ENCODE measurements at regions not wholly inside any gene's neighbourhood (a gene's known extent, or its start where the extent isn't known, plus 50 kb on each side); places are given as distances from the start of the nearest gene placed in this dataset.
A peak's percentile ranks its signal among the peaks of the same experiment; 100 is the strongest.
"Not testable (repeated sequence)": the region's sequence is repeated elsewhere in the genome, so short reads cannot be mapped to it uniquely, and the experiment has no call there.

DNA sequence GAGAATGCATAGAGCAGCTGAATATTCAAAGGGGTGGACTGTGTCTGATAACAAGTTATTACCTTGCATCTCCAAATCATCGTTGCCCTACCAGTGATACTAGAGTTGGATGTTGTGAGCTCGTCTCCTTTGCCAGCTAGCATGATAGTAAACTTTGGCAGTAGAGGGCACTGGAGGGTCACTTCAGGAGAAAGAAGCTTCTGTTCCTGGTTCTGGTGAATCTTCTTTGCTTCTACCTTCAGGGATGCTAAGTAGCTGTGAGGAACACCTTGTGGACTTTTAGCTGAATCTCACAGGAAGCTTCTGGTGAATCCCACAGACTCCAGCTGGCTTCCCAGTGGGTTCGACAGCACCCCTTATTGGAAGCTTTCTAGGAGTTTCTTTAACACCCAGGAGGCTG lies 626.6 kb upstream of the SGCD start:
- peak; percentile 42 for DNase-seq (ENCODE audit: low spot score)

DNA sequence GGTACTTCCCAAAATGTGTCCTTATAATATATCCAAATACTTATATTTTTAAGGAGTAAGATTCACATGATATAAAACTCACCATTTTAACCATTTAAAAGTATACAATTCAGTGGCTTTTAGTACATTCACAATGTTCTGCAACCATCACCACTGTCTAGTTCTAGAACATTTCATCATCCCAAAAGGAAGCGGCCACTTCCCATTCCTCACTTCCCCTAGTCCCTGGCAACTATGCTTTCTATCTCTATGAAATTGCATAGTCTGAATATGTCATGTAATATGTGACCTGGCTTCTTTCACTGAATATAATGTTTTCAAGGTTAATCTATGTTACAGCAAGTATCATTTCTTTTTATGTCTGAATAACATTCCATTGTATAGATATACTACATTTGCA lies 615.1 kb upstream of the SGCD start:
- no peak for DNase-seq (ENCODE audit: low spot score)

DNA sequence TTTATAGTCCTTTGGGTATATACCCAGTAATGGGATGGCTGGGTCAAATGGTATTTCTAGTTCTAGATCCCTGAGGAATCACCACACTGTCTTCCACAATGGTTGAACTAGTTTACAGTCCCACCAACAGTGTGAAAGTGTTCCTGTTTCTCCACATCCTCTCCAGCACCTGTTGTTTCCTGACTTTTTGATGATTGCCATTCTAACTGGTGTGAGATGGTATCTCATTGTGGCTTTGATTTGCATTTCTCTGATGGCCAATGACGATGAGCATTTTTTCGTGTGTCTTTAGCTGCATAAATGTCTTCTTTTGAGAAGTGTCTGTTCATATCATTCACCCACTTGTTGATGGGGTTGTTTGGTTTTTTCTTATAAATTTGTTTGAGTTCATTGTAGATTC lies 612.5 kb upstream of the SGCD start:
- DNase-seq (ENCODE audit: low spot score): not testable (repeated sequence)

DNA sequence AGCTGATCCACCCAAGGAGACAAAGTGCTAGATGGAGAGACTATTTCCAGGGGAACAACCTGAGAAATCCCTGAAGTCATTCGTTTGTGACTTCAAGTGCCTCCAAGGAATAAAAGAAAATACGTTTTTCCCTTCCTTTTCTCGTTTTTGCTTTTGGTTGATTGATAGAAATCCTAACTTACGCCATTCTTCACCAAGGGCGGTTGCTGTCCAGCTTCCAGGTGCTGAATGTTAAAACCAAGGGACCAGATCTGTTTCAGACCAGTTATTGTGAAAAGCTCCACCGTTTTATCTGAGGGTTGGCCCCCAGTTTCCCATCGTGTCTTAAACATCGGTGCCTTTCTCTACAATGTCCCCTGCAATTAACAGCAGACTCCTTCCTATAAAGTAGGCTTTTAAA lies 600.7 kb upstream of the SGCD start:
- peak; percentile 46 for DNase-seq (ENCODE audit: low spot score)

DNA sequence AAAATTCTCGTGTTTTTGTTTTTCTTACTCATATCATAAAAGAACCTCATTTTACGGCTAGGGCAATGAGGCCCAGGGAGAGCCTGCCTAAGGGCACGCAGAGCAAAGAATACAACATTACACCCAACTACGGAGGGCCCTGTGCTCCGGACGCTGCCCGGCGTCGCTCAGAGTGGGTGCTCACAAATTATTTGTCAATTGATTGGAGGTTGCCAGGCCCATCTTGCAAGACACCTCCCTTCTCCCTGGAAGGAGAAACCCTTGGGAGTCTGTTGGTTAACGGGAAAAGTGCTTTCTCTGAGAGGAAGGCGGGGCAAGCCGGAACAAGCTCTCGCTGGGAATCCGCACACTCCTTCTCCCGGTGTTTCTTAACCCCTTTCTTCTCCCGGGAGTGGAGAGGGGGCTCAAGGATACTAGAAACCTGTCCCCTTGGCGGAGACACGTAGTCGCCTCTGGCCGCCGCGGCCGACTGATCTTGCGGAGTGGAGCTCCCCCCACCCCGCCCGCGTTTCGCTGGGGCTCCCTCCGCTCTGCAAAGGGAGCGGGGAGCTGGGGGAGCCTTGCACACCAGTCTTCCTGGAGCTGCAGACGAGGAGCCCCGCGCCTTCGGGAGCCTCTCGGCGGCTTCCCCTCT lies 599.3 kb upstream of the SGCD start:
- peak; percentile 40 for DNase-seq (ENCODE audit: low spot score)

DNA sequence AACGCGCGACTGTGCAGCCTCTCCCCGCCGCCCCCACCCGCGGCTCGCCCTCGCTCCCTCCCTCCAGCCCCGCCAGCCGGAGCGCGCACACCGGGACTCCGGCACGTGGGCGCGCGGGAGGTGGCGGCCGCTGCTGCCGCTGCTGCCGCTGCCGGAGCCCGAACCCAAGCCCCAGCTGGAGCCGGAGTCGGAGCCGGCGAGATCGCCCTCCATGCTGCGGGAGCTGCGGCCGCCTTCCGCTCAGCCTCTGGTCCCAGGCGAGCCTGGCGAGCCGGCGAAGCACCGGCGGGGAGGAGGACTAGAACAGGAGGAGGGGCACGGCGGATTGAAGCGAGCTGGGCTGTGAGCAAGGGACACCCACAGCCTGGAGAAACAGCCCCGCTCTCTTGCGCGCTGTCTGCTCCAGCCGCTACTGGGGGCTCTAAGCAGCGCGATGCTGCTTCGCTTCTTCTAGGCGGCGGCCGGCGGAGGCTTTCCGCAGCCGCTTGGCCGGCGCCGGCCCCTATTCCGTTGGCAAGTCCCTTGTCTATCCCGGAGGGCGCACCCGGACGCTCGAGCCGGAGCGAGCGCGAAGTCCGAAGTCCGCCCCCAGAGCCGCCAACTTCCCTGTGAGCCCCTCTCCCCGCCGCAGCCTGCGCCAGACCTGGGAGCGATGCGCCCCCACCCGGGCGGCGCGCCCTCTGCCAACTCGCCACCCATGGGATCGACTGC lies 598.7 kb upstream of the SGCD start:
- DNase-seq (ENCODE audit: low spot score): peak; percentile 83

DNA sequence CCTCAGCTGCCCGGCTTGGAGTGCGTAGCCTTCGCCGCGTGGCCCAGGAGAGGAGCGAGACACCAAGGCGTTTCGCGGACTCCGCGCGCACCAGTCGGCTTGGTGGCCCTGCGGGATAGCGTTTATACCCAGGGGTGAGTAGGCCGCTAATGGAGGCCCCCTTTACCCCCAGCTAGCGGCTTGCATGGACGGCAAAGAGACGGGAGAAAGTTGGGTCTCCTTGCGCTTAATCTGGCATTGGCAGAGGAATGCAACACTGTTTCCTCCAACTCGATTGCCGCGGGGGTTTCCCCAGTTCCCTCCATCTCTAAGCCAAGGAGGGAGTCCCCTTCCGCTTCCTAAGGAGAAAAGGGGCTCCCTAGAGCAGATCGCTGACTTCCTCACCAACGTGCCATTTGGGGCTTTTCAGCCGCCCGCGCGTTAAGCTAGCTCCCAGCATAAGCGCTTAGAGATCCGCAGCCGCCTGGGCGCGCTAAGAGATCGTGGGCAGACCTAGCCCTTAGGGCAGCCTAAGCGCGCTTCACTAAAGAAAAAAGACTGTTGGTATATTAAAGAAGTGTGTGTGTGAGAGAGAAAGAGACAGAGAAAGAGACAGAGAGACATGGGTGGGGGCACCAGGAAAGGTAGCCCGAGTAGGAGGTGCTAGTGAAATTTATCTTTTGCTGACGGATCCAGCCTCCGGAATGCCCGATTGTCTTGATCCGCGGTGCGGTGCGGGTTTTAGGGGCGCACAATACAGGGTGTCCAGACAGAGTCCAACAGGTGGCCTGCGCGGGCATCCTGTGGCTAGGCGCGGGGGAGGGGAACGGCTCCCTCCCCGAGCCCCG lies 597.9 kb upstream of the SGCD start:
- peak; percentile 61 for DNase-seq (ENCODE audit: low spot score)

DNA sequence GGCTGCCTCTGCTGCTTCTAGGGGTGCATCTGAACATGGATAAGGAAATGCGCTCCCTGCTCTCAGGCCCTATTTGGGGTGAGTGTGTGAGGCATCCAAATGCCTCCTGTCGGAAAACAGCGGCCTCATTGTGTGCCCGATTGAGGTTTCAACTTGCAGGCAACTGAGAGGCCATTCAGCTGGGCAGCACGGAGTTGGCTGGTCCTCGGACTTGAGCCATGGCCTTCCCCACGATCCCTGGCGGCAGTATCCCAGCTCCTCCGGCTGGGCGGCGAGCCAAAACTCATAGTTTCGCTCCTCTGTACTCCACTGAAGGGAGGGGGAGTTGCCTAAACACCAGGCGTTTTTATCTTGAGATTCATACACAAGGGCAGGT lies 597.3 kb upstream of the SGCD start:
- DNase-seq (ENCODE audit: low spot score): peak; percentile 72

DNA sequence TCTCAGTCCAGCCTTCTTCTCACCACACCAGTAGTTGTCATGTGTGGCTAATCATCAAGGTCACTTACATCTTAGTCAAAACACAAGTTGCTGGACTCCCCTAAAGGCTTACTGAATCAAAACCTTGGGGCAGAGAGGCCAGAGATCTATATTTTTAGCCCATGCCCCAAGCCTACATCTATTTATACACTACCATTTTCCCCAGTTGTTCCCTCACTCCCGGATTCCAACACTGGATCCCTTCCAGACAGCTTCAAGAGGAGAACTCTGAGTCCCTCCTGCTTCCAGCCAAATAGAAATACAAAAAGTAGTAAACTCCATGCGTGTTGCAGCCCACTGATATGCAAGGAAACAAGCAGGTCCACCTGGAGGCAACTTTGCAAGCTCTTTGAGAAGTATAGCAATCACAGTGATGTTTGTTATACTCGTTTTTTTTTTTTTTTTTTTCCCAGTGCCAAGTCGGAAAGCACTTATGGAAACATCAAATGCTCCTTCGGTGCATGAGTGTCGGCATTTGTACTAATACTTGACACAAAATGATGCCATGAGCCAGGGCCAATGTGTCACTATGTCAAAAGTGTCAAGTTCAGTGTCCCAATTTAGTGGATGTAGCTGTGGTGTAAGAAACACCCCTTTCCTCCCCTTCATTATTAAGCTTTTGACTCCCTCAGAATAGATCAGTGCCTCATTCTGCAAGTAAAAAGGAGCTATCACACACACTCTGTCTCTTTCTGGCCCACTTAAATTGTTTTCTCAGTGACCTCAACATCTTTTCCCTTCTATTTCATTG lies 594.2 kb upstream of the SGCD start:
- DNase-seq (ENCODE audit: low spot score): no peak

DNA sequence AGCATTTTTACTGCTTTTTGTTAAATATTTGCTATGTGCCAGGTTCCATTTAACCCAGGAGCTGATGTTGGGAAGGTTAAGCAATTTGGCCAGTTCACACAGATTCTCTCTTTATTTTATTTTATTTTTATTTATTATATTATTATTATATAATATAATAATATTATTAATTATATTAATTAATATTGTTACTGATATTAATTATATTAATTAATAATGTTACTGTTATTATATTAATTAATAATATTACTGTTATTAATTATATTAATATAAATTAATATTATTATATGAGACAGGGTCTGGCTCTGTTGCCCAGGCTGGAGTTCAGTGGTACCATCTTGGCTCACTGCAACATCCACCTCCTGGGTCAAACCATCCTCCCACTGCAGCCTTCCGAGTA lies 593.0 kb upstream of the SGCD start:
- no peak for DNase-seq (ENCODE audit: low spot score)

DNA sequence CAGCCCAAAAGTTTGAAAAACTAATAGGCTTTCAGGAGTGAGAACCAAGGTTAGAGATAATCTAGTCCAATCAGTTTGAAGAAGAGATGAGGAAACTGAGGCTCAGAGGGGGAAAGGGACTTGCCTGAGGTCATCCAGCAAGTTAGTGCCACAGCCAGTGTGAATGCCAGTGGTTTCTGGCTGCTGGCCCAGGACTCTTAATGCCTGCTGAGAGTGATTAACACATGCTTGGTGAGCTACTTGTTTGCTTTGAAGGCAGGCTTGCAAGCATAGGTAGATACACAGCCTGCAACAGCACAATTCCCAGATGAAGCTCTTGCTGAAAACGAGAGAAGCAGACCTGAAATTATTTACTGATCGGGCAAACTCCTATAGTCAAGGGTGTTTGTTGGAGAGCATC lies 591.6 kb upstream of the SGCD start:
- DNase-seq (ENCODE audit: low spot score): no peak

DNA sequence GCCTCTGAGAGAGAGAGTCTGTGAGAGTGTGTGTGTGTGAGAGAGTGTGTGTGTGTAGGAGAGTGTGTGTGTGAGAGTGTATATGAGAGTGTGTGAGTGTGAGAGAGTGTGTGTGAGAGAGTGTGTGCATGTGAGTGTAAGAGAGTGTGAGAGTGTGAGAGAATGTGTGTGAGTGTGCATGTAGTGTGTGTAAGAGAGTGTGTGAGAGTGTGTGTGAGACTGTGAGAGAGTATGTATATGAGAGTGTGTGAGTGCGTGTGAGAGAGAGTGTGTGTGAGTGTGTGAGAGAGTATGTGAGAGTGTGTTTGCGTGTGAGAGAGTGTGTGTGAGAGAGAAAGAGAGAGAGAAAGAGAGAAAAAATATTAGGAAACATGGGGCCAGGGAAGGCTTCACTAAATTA lies 588.3 kb upstream of the SGCD start:
- DNase-seq (ENCODE audit: low spot score): no peak

DNA sequence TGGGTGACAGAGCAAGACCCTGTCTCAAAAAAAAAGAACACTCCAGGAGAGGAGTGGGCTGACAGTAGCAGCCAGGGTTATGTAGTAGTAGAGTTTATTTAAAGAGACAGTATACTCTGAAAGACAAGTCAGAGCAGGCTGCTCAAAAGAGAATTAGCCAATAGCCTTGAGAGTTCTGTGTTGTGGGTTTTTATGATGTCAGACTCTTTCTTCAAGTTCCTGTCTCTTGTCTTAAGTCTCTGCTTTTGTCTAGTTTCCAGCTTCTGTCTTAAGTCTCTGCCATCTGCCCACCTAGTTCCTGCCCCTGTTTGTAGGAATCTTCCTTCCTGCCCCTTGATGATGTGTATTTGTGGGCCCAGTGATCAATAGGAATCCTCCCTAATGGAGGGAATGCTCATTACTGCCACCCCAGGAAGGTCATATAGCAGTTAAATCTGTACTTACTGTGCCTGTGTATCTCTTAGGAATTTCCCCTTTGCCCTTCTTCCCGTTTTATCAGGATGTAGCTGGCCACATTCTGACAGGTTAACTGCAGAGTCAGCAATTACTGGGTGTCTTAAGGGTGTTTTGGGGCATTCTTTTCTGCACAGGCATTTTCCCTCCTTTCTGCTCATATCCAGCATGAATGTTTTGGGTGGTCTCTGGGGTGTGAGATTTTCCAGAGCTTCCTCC lies 580.5 kb upstream of the SGCD start:
- DNase-seq (ENCODE audit: low spot score): no peak

DNA sequence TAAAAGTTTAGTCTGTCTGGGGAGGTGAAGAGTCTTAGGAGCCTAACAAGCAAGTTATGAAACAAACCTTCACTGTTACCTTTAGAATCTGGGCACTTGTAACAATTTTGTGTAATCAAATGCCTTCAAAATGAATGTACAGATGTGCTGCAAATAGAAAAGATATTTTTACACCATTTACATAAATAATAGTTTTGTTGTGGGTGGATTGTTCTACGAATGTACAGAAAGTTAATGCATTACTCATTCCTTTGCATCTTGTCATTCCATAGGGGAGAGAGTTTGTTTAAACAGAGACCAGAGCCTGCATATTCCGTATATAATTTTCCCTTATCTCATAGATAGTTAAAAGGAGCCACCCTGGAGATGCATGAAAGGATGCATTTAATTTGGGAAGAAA lies 576.9 kb upstream of the SGCD start:
- DNase-seq (ENCODE audit: low spot score): no peak

DNA sequence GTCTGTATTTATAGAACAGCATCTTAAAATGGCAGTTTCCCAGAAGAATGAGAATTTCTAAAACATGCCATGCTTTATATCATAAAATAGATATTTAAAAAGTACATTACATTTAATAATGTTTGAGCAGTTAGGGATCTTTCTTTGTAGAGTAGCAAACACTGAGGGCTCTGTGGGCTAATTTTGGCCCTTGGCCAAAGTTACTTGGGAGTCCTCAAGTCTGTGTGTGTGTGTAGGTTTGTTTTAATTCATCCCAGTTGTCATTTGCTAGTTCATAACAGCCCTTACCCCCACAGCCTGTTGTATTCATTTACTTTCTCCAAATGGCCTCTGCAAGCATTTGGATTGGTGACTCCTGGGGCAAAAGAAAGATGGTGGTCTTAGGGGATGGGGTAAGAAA lies 576.4 kb upstream of the SGCD start:
- no peak for DNase-seq (ENCODE audit: low spot score)

DNA sequence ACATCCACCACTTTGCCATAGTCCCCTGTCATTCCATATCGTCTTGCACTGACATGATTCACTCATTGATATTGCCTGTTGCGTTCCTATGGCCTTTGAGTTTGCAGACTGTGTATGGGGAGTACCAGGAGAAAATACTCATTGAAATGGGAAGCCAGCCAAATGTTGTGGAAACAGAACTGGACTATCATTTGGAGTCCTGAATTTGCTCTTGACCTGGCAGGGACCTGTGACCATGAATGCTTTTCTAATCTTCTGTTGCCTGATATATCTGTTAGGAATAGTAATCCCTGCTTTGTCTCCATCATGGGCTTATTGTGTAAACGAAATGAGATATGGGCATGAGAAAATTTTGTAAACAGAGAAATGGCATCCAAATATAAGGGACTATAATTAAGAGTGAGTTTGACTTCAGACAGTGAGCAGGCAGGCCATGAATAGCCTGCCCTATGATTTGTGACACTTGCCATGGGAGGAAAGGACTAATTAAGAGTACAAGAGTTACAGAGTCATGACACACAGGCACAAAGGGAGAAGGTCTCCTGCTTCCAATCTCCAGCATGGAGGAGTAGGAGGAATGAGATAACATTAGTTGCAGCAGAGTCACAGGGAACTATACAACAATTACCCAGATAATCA lies 572.9 kb upstream of the SGCD start:
- no peak for DNase-seq (ENCODE audit: low spot score)

DNA sequence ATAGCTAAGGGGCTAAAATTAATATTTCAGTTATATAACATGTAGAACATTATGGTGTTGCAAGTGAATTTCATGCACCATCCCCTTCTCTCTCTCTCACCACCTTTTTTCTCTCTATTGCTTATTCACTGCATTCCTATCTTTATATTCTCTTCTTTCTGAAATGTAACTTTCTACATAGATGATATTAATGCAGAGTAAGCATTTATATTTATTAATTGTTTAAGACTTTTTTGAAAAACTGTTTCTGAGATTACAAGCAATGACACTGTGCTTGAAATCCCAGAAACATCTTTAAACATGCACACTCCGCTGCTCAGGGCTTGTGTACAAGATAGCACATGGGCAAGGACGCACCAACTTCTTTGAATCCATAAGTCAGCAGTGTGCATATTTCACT lies 567.7 kb upstream of the SGCD start:
- no peak for DNase-seq (ENCODE audit: low spot score)

DNA sequence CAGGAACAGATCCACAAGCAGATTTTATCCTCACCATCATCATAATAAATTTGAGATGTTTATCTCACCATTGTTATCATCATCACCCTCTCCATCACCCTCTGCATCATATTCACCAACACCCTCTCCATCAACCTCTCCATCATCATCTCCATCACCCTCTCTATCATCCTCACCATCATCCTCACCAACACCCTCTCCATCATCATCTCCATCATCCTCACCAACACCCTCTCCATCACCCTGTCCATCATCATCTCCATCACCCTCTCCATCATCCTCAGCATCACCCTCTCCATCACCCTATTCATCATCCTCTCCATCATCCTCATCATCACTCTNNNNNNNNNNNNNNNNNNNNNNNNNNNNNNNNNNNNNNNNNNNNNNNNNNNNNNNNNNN lies 567.0 kb upstream of the SGCD start:
- DNase-seq (ENCODE audit: low spot score): no peak

DNA sequence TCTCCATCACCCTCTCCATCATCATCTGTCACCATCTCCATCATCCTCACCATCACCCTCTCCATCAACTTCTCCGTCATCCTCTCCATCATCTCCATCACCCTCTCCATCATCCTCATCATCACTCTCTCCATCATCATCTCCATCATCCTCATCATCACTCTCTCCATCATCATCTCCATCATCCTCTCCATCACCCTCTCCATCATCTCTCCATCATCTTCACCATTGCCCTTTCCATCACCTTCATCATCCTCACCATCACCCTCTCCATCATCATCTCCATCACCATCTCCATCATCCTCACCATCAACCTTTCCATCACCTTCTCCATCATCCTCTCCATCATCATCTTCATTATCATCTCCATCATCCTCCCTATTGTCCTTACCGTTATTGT lies 565.5 kb upstream of the SGCD start:
- DNase-seq (ENCODE audit: low spot score): no peak

DNA sequence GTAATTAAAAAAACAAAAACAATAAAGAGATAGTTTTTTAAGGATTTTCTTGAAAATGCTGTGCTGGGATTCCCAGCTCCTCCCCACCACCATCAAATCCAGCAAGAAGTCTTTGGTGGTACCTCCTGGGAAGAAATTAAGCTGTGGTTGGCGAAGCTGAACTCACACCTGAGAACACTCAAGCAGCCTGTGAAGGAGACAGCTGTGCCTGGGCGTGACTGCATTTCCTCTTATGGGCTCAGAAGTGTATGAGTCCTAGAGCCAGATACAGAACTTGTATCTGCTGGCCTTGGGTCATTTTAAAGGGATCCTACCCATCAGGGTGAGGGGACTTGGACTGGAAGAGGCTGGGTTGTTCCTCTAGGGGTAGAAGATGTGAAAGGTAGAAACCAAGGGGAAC lies 561.2 kb upstream of the SGCD start:
- DNase-seq (ENCODE audit: low spot score): no peak

DNA sequence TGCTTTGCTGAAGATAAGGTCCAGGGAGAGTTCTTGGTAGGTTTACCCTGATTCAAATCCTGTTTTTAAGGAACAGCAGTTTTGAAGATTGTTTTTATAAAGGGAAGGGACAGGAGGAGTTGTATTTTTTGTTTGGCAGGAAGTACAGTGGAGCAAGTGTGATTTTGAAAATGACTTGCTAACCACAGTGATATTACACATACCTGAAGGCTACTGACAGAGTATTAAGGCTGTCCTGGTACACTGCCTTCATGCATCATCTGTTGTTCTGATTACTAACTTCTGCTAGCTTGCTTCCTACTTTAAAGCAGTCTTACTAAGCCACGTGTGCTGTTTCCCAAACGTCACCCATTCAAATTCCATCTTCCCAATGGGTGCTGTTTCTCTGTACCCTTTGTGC lies 559.5 kb upstream of the SGCD start:
- DNase-seq (ENCODE audit: low spot score): peak; percentile 16

DNA sequence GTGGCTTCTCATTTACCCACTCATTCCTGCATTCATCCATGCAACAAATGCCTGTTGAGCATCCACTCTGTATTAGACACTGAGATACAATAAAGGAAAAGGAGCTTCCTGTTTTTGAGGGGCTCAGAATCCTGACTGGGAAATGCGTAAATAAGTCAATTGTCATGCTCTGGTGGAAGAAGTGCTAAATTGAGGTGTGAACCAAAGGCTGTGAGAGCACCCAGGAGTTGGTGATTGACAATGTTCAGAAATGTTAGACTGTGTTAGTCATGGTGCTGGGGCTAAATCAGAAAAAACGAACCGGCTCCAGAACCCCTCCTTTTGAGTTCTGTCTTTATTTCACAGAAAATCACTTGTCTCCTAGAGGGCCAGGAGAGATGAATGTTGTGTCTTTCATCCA lies 558.6 kb upstream of the SGCD start:
- no peak for DNase-seq (ENCODE audit: low spot score)
